Endothelial cell of umbilical vein (primary cell): ENCODE measurements at regions not wholly inside any gene's neighbourhood (a gene's known extent, or its start where the extent isn't known, plus 50 kb on each side); places are given as distances from the start of the nearest gene placed in this dataset.

Experiments
- POLR2A ChIP-seq: IDR thresholded peaks from 2 replicates; pipeline ENCODE4 v1.6.1; 2012; ENCODE audit warnings: low read depth, mild to moderate bottlenecking, control low read depth, low read length
- TF ChIP-seq, protein P1 (sequence below), 2 donors: IDR thresholded peaks; 1 replicate in 1 of 2; 2 replicates in 1 of 2; pipeline ENCODE4 v1.5.1; 2011; ENCODE audit warnings: low read length in 2 of 2, mild to moderate bottlenecking in 2 of 2, moderate library complexity in 2 of 2, control low read depth in 1 of 2, inconsistent platforms in 1 of 2, low read depth in 1 of 2; ENCODE audit not compliant: insufficient read depth in 1 of 2; ENCODE audit errors: extremely low read depth in 1 of 2

DNA sequence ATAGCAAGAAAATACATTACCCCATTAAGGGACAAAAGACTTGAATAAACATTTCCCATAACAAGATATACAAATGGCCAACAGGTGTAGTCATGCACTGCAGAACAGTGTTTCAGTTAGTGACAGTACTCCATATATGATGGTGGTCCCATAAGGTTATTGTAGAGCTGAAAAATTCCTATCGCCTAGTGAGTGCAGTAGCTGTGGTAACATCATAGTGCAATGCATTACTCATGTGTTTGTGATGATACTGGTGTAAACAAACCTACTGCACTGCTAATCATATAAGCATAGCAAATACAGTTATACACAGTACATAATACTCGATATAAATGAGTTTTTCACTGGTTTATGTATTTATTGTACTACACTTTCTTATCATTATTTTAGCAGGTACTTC lies 168.7 kb downstream of the C12orf75 start:
- no peak for TF ChIP-seq POLR2A
- TF ChIP-seq, protein P1, sequence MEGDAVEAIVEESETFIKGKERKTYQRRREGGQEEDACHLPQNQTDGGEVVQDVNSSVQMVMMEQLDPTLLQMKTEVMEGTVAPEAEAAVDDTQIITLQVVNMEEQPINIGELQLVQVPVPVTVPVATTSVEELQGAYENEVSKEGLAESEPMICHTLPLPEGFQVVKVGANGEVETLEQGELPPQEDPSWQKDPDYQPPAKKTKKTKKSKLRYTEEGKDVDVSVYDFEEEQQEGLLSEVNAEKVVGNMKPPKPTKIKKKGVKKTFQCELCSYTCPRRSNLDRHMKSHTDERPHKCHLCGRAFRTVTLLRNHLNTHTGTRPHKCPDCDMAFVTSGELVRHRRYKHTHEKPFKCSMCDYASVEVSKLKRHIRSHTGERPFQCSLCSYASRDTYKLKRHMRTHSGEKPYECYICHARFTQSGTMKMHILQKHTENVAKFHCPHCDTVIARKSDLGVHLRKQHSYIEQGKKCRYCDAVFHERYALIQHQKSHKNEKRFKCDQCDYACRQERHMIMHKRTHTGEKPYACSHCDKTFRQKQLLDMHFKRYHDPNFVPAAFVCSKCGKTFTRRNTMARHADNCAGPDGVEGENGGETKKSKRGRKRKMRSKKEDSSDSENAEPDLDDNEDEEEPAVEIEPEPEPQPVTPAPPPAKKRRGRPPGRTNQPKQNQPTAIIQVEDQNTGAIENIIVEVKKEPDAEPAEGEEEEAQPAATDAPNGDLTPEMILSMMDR (IDR thresholded peaks at IDR 0.05; ENCODE audit: extremely low read depth in 1 of 2, insufficient read depth in 1 of 2, low read depth in 1 of 2, low read length in 2 of 2) = no peak
